Stimulated activated CD4-positive, alpha-beta T cell treated with anti-CD3 and anti-CD28 coated beads, Interleukin-12 subunit alpha, Interleukin-12 subunit beta, amount 100 ng/mL, for 24 hours (primary cell): ENCODE measurements at regions not wholly inside any gene's neighbourhood (a gene's known extent, or its start where the extent isn't known, plus 50 kb on each side); places are given as distances from the start of the nearest gene placed in this dataset.
"Not testable (repeated sequence)": the region's sequence is repeated elsewhere in the genome, so short reads cannot be mapped to it uniquely, and the experiment has no call there.

Source experiments
- DNase-seq, 2 experiments: peaks; one replicate each; pipeline ENCODE4 v3.0.0-alpha.2; 2020; ENCODE audit warnings: low read depth in 2 of 2

DNA sequence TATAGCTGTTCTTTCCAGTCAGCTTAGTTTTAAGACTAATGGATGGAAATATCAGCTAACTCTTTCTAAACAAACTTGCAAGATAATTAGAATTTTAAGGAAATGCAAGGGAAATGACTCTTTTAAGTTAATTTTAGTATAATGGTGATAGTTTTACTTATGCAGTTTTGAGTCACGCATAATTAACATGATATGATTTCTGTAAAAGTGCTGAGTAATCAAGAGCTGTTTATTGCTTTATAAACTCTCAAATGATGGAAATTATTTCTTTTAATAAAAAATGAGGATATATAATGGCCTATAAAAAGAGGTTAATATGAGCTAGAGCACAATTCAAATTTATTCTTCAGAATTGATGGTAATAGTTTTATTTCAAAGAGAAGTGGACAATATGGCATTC lies 385.9 kb downstream of the GLUD2 start:
- DNase-seq, result no peak

DNA sequence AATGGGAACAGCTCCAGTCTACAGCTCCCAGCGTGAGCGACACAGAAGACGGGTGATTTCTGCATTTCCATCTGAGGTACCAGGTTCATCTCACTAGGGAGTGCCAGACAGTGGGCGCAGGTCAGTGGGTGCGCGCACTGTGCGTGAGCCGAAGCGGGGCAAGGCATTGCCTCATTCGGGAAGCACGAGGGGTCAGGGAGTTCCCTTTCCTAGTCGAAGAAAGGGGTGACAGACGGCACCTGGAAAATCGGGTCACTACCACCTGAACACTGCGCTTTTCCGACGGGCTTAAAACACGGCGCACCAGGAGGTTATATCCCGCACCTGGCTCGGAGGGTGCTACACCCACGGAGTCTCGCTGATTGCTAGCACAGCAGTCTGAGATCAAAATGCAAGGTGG lies 390.3 kb downstream of the GLUD2 start:
- not testable (repeated sequence) for DNase-seq

DNA sequence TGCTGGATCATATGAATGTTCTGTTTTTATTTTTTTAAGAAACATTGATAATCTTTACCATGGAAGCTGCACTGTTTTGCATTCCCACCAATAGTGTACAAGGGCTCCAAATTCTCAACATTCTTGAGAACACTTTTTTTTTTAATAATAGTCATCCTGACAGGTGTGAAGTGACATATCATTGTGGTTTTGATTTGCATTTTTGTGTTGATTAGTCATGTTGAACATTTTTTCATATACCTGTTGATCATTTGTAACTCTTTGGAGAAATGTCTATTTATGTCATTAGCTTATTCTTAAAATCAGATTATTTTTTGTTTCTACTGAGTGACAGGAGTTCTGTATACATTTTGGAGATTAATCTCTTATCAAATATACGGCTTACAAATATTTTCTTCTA lies 408.5 kb downstream of the GLUD2 start:
- DNase-seq, result no peak

DNA sequence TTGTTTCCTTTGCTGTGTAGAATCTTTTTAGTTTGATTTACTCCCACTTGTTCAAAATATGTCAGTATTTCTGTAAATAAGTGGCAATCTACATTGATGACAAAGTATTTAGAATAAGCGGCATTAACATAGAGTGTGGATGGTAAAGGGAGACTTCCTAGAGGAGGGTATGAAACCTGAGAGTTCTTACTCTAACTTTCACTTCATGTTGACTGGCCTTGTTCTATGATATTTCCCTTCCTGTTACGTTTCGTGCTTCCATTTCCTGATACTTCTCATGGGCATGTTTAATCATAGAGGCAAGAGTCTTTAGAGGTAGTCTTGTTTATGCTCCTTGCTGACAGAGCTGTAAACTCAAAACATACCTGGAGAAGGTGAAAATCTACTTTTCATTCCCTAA lies 408.9 kb downstream of the GLUD2 start:
- DNase-seq, result no peak

DNA sequence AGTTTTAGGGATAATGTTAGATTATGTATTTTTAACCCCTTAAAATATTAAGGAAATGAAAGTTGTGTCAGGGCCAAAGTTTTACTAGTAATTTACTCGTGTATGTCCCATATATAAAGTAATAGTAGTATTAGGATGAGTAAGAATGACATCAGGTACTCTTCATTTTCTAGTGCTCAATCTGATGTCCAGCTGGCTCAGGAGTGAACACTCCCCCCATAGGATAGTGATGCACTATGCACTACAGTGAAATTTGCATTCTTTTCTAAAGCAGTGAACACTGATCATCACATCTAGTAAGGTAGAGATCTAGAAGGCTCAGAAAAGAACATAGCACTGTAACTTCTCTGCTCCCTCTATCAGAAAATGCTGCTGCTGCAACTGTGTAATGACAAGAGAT lies 409.7 kb downstream of the GLUD2 start:
- no peak for DNase-seq

- DNase-seq, result no peak
These were observed 432.0 kb downstream of the GLUD2 start for GRCh38 chrX:121479406-121479805.

GRCh38 chrX:121496966-121497365 lies 449.6 kb downstream of the GLUD2 start:
- DNase-seq, result no peak

GRCh38 chrX:121504153-121504552 lies 456.7 kb downstream of the GLUD2 start:
- DNase-seq, result no peak

DNA sequence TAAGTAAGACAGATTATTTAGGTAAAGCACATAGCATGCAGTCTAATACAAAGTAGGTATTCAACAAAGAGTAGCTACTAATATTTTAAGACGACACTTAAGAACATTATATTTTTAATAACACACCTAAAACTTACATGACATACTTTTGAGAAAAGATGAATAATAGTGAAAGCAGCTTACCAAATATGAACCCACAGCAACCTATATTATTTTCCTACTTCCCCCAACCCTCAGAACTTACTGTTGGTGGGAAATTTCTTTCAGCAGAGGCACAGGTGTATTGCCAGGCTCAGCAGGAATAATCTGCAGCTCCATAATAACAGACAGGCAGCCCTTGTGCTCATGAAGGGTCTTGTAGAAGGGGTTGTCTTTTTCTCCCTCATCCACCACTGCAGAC lies 498.9 kb downstream of the GLUD2 start:
- DNase-seq, result no peak

GRCh38 chrX:121558886-121559285 lies 511.5 kb downstream of the GLUD2 start:
- DNase-seq, result no peak

- no peak for DNase-seq
These were observed 515.2 kb downstream of the GLUD2 start for GRCh38 chrX:121562616-121563015.

DNA sequence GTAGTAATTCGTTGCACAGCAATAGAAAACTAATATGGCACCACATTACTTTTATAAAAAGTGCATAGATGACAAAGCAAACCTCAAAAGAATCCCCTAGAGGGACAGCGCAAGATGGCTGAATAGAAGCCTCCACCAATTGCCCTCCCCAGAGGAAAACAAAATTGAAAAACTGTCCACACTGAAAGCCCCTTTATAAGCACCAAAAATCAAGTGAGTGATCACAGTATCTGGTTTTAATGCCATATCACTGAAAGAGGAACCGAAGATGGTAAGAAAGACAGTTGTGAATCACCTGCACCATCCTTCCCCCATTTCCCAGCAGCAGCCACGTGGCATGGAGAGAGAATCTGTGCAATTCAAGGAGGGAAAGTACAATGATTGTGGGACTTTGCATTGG lies 522.2 kb downstream of the GLUD2 start:
- no peak for DNase-seq

DNA sequence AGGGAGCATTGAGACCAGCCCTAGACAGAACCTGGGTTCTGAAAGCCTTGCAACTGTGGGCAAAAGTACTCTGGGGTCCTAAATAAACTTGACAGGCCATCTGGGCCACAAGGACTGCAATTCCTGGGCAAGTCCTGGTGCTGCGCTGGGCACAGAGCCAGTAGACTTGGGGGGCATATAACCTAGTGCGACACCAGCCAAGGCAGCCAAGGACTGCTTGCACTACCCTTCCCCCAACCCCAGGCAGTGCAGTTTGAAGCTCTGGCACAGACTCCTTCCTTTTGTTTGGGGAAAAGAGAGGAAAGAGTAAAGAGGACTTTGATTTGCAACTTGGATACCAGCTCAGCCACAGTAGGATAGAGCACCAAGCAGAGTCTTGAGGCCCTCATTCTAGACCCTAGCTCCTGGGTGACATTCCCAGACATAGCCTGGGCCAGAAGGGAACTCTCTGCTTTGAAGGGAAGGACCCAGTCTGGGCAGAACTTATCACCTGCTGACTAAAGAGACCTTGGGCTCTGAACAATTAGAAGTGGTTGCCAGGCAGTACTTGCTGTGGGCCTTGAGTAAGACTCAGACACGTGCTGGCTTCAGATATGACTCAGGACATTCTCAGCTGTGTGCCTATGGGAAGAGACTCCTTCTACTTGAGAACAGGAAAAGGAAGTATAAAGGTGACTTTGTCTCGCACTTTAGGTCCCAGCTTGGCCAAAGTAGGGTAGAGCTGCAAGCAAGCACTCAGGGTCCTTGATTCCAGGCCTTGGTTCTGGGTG lies 522.8 kb downstream of the GLUD2 start:
- no peak for DNase-seq

- no peak for DNase-seq
These were observed 523.9 kb downstream of the GLUD2 start for GRCh38 chrX:121571333-121571732.

DNA sequence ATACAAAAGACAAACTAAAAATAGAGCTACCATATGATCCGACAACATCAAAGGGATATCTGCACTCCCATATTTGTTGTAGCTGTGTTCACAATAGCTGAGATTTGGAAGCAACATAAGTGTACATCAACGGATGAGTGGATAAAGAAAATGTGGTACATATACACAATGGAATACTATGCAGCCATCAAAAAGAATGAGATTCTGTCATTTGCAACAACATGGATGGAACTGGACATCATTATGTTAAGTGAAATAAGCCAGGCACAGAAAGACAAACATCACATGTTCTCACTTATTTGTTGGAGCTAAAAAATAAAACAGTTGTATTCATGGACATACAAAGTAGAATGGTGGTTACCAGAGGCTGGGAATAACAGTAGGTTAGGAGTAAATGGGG lies 527.0 kb downstream of the GLUD2 start:
- not testable (repeated sequence) for DNase-seq

DNA sequence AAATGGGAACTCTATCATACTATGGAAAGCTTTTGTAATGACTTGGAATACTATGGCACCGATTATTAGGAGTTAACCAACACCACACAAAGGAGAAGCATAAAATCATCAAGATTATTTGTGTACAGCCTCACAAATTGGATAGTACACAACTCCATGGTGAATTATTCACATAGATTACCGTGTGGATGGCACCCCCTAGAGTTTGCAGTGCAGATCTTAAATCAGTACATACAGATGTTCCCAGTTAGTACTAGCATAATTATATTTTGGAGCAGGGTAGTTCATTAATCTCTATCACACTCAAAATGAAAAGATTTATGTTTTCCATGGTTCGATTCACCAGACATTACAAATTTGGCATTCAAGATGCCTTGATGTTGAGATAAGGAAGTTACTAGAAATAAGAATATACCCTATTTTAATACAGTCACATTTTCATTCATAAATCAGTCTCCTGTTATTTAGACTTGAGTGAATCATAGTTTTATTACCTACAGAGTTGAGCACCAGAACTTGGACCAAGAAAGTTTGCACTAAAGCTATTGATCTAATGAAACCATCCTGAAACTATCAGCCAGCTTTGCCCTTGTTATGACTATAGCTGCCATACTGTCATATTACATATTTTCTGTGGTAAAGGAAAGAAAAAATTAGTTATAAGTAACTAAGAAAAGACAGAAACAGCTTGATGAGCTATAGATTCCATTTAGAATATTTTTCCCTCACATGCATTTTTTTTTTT lies 531.8 kb downstream of the GLUD2 start:
- no peak for DNase-seq

GRCh38 chrX:121581885-121582284 lies 534.5 kb downstream of the GLUD2 start:
- no peak for DNase-seq

- DNase-seq, result no peak
These were observed 538.2 kb downstream of the GLUD2 start for GRCh38 chrX:121585626-121586025.

GRCh38 chrX:121592884-121593283 lies 545.5 kb downstream of the GLUD2 start:
- no peak for DNase-seq

- DNase-seq, result no peak
These were observed 550.9 kb downstream of the GLUD2 start for GRCh38 chrX:121598356-121598755.

DNA sequence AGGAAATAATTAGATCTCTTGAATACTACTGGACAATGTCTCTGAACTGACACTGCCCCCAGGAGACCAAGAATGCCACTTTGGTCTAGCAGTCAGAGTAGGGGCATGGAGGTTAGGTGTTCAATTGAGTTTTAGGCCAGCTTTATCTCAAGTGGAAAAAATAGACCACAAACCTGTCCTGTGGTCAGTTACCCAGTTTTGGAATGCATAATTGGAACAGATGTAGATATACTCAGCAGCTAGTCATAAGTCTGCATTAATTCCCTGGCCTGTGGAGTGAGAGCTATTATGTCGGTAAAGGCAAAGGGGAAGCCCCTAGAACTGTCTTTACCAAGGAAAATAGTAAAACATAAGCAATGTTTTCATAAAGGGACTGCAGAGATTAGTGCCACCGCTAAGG lies 587.7 kb downstream of the GLUD2 start:
- no peak for DNase-seq

- no peak for DNase-seq
These were observed 592.4 kb downstream of the GLUD2 start for GRCh38 chrX:121639781-121640180.

DNA sequence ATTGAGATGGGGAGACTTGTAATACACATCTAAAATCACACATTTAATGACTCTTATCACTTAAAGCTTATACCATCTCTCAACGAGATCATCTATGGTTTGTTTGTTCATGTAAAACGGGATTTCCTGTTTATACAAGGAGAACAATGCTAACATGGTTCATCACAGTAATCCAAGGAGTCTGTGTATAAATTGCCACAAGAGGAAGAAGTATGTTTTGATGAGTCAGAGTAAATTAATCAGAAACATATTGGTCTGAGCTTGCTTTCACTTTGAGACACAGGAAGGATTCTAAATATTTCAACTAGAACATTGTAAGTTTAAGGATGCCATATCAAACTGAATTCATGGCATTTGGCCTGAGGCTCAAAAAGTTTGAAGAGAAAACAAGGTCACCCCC lies 594.1 kb downstream of the GLUD2 start:
- no peak for DNase-seq
